HepG2 (cell line): ENCODE measurements at regions not wholly inside any gene's neighbourhood (a gene's known extent, or its start where the extent isn't known, plus 50 kb on each side); places are given as distances from the start of the nearest gene placed in this dataset.

ENCODE experiments used
- AHDC1 ChIP-seq: sonication (generic); formaldehyde crosslinking; IDR thresholded peaks from 2 replicates; pipeline ENCODE4 v1.5.1; 2020; ENCODE audit warnings: mild to moderate bottlenecking, missing genetic modification reagents, borderline replicate concordance
- BRCA1 ChIP-seq: sonication (generic); formaldehyde crosslinking; IDR thresholded peaks from 2 replicates; pipeline ENCODE4 v1.4.0; 2020; ENCODE audit warnings: missing genetic modification reagents
- CREB3 ChIP-seq: sonication (generic); formaldehyde crosslinking; IDR thresholded peaks from 2 replicates; pipeline ENCODE4 v1.5.0; 2020; ENCODE audit warnings: missing genetic modification reagents
- IKZF5 ChIP-seq: IDR thresholded peaks from 2 replicates; pipeline ENCODE4 v1.6.1; 2018; ENCODE audit warnings: missing genetic modification reagents, mild to moderate bottlenecking, missing compliant biosample characterization
- KAT2B ChIP-seq: fragments of 150-350 bp; IDR thresholded peaks from 2 replicates; pipeline ENCODE4 v1.6.1; 2014; ENCODE audit warnings: low read depth, low read length, borderline replicate concordance
- LCORL ChIP-seq, 2 experiments: fragments of 450-650 bp in 1 of 2; sonication (generic) in 1 of 2; formaldehyde crosslinking in 1 of 2; IDR thresholded peaks; 2 replicates each; pipeline versions ENCODE4 v1.5.0 to v1.6.1; 2017 to 2020; ENCODE audit warnings: antibody characterized with exemption in 1 of 2, missing genetic modification reagents in 1 of 2
- NR2F2 ChIP-seq: IDR thresholded peaks from 2 replicates; pipeline ENCODE4 v1.6.1; 2012; ENCODE audit warnings: low read depth, inconsistent platforms, borderline replicate concordance
- REPIN1 ChIP-seq: sonication (generic); formaldehyde crosslinking; IDR thresholded peaks from 2 replicates; pipeline ENCODE4 v1.8.0; 2022; ENCODE audit warnings: missing genetic modification reagents, low read depth, mild to moderate bottlenecking, borderline replicate concordance
- RERE ChIP-seq: IDR thresholded peaks from 2 replicates; pipeline ENCODE4 v1.6.1; 2016; ENCODE audit warnings: low read depth, missing genetic modification reagents, missing compliant biosample characterization
- TBX3 ChIP-seq: fragments of 450-650 bp; IDR thresholded peaks from 2 replicates; pipeline ENCODE4 v1.6.1; 2017; ENCODE audit warnings: antibody characterized with exemption, mild to moderate bottlenecking, inconsistent platforms, borderline replicate concordance
- TGIF2 ChIP-seq: IDR thresholded peaks from 2 replicates; pipeline ENCODE4 v1.6.1; 2016; ENCODE audit warnings: control low read depth, missing compliant biosample characterization
- ZFX ChIP-seq: sonication (generic); formaldehyde crosslinking; IDR thresholded peaks from 2 replicates; pipeline ENCODE4 v1.4.0; 2020; ENCODE audit warnings: mild to moderate bottlenecking, low read depth, missing genetic modification reagents, moderate library complexity
- ZNF292 ChIP-seq: sonication (generic); formaldehyde crosslinking; IDR thresholded peaks from 2 replicates; pipeline ENCODE4 v1.8.1; 2022; ENCODE audit warnings: mild to moderate bottlenecking, low read depth, missing genetic modification reagents, borderline replicate concordance
- ZNF607 ChIP-seq: sonication (generic); formaldehyde crosslinking; IDR thresholded peaks from 2 replicates; pipeline ENCODE4 v1.5.1; 2020; ENCODE audit warnings: missing genetic modification reagents, mild to moderate bottlenecking, borderline replicate concordance
- ZNF761 ChIP-seq: sonication (generic); formaldehyde crosslinking; conservative IDR thresholded peaks from 2 replicates; pipeline ENCODE4 v1.4.0; 2020; ENCODE audit warnings: mild to moderate bottlenecking, missing genetic modification reagents

DNA sequence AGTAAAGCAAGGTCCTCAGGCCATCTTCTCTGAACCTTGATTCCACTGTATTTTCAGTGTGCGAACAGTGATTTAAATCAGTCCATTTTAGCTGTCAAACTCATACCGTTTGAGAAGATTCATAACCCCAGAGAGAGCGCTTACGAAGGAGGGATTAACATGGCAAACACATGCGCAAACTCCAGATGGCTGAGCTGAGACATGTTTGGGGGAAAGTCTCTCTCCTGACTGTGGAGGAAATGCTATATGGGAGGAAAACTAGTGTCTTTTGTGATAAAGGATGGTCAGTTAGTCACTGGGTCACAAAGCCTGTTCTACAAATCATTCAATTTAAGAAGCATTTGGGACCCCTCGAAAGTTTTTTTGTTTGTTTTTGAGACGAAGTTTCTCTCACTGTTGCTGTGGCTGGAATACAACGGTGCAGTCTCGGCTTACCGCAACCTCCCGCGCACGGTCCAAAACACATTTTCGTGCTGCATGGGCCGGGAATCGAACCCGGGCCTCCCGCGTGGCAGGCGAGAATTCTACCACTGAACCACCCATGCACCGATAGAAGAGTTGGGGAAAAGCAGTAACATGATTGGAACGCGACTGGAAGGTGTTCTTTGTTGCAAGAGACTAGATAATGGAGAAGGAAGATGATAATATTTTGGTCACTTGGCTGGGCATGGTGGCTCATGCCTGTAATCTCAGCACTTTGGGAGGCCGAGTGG is 58.4 kb upstream of the CXADR start (continued):
- TF ChIP-seq RERE (0 out of 2 replicates have a peak, but pooled peaks have one; percentile 20), IKZF5 (CRISPR knock-in tag) (peak; percentile 91), BRCA1 (0 out of 2 replicates have a peak, but pooled peaks have one; percentile 52), ZNF292 (CRISPR knock-in tag) (peak; percentile 68), ZNF607 (no peak), ZNF761 (CRISPR knock-in tag) (peak; percentile 89; the same call in 1 of the 2 replicates), REPIN1 (CRISPR knock-in tag) (peak; percentile 91), TBX3 (peak; percentile 25; the same call in 1 of the 2 replicates), AHDC1 (CRISPR knock-in tag) (peak; percentile 36; the same call in 1 of the 2 replicates), ZFX (CRISPR knock-in tag) (peak; percentile 68), LCORL (IDR thresholded peaks at IDR 0.05) (peak; percentile 51; the same call in 1 of the 2 replicates), LCORL (CRISPR knock-in tag; IDR thresholded peaks at IDR 0.05) (peak; percentile 93), NR2F2 (peak; percentile 67; the same call in 1 of the 2 replicates), CREB3 (CRISPR knock-in tag) (no peak), KAT2B (no peak), TGIF2 (peak; percentile 59; the same call in 1 of the 2 replicates)
